Upper lobe of left lung (tissue), 6 donors: ENCODE measurements at regions not wholly inside any gene's neighbourhood (a gene's known extent, or its start where the extent isn't known, plus 50 kb on each side); places are given as distances from the start of the nearest gene placed in this dataset.

Experiments used
- ATAC-seq, 2 donors: fragments of 200-7000 bp; cut with Tn5 transposase; one replicate each; pipeline ENCODE4 v1.9.1; 2022; ENCODE audit warnings: mild to moderate bottlenecking in 2 of 2, moderate library complexity in 2 of 2; ENCODE audit not compliant: low FRiP score in 2 of 2
- DNase-seq, 2 donors: peaks; one replicate each; pipeline ENCODE4 v3.0.0-alpha.2; 2019 to 2020
- H3K27ac ChIP-seq, 4 donors: fragments of 200-600 bp; sonication (generic); one replicate each; pipeline ENCODE4 v1.5.1; 2016 to 2019
- H3K27me3 ChIP-seq, 4 donors: fragments of 200-600 bp; sonication (generic); one replicate each; pipeline ENCODE4 v1.5.1; 2017 to 2019
- H3K36me3 ChIP-seq, 4 donors: fragments of 200-600 bp; sonication (generic); one replicate each; pipeline ENCODE4 v1.5.1; 2016 to 2019
- H3K4me1 ChIP-seq, 4 donors: fragments of 200-600 bp; sonication (generic); one replicate each; pipeline ENCODE4 v1.5.1; 2018 to 2019
- H3K4me3 ChIP-seq, 4 donors: fragments of 200-600 bp; sonication (generic); one replicate each; pipeline ENCODE4 v1.5.1; 2017 to 2019; ENCODE audit warnings: mild to moderate bottlenecking in 2 of 4, moderate library complexity in 1 of 4
- H3K9me3 ChIP-seq, 4 donors: fragments of 200-600 bp; sonication (generic); one replicate each; pipeline ENCODE4 v1.5.1; 2018 to 2019
- CTCF ChIP-seq, 6 experiments: fragments of 450-650 bp in 4 of 6; fragments of 200-600 bp in 2 of 6; sonication (generic) in 2 of 6; IDR thresholded peaks; one replicate each; pipeline ENCODE4 v1.5.1; 2016 to 2019; ENCODE audit warnings: antibody characterized with exemption in 6 of 6
- EP300 ChIP-seq, 4 donors: sonication (generic); formaldehyde crosslinking; IDR thresholded peaks; one replicate each; pipeline ENCODE4 v1.5.1; 2017; ENCODE audit warnings: antibody characterized with exemption in 4 of 4, control low read depth in 2 of 4
- POLR2A ChIP-seq, 4 donors: fragments of 450-650 bp; IDR thresholded peaks; one replicate each; pipeline ENCODE4 v1.5.1; 2016 to 2017; ENCODE audit warnings: antibody characterized with exemption in 4 of 4, mild to moderate bottlenecking in 2 of 4
- POLR2AphosphoS5 ChIP-seq, 2 donors: sonication (generic); formaldehyde crosslinking; IDR thresholded peaks; one replicate each; pipeline ENCODE4 v1.5.1; 2017; ENCODE audit warnings: antibody characterized with exemption in 2 of 2
- WGBS, 2 donors: methylation state at CpG; one replicate each; pipeline ENCODE4 v1.1.5; 2017 to 2018; 5-methylcytosine and 5-hydroxymethylcytosine counted together
- donor health status: DM: no; HTN: no; CAD: no; lungs with moderate emphysema.
- donor health status: DM: no; HTN: yes; CAD: no; lungs with severe emphysema.

- no peak for ATAC-seq
Measured at GRCh38 chr4:38577462-38577861, 86.5 kb upstream of the KLF3 start.

DNA sequence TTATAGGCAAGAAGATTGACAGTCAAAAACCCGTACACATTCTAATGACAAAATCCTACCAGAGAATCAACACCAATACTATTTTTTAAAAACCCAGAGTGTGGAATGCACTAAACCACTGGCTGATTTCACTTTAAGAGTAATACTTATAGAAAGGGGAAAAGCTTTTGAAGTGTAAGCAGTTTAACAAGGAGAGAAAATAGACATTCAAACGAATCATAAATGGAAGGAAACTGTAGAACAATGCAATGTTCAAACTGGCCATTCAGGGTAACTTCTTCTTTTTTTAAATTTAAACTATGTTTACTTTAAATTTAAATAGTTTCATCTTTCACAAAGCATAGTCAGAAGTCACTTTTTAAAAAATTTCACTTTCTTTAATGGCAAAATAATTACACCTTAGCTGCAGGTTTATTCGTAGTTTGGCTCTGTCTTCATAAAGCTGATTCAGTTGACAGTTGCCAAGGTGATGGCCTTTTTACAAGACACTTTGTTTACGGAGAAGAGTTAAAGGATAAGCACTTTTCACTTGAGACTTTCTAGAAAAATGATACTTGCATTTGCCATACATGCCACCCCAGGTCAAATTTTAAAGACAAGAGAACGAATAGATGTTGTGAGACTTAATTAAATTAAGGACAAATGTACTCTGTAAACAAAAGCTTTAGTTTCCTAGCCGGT, 82.4 kb upstream of the KLF3 start:
- no peak for ATAC-seq
- H3K9me3 ChIP-seq, result no peaks in the 10 kb centered on the region
- no peaks in the 10 kb centered on the region for H3K27me3 ChIP-seq
- H3K4me3 ChIP-seq, result no peak overlapping the region
- no peaks in the 10 kb centered on the region for H3K36me3 ChIP-seq
- H3K27ac ChIP-seq, result no peak overlapping the region
- 47 to 60% methylated on average over 6 of the region's 6 CpGs for WGBS, 2 donors
- peaks cover 0 to 6% (median 0%) of the 10 kb centered on the region in 4 donors for H3K4me1 ChIP-seq
- no peak for TF ChIP-seq POLR2A (IDR thresholded peaks at IDR 0.05)
- TF ChIP-seq CTCF (IDR thresholded peaks at IDR 0.05), result no peak
- TF ChIP-seq POLR2AphosphoS5 (IDR thresholded peaks at IDR 0.05), result no peak
- no peak for TF ChIP-seq EP300 (IDR thresholded peaks at IDR 0.05)
- no peak for DNase-seq

More at GRCh38 chr4:38577462-38577861, 86.5 kb upstream of the KLF3 start:
- DNase-seq, result no peak
- TF ChIP-seq CTCF (IDR thresholded peaks at IDR 0.05) (no peak), POLR2A (IDR thresholded peaks at IDR 0.05) (no peak), POLR2AphosphoS5 (IDR thresholded peaks at IDR 0.05) (no peak), EP300 (IDR thresholded peaks at IDR 0.05) (no peak)
- Histone ChIP-seq H3K4me3 (no peak overlapping the region), H3K27ac (no peak overlapping the region), H3K36me3 (no peaks in the 10 kb centered on the region), H3K4me1 (peaks cover 0 to 17% (median 2%) of the 10 kb centered on the region in 4 donors), H3K27me3 (no peaks in the 10 kb centered on the region), H3K9me3 (no peaks in the 10 kb centered on the region)

- H3K27ac ChIP-seq, result no peak overlapping the region
- TF ChIP-seq POLR2AphosphoS5 (IDR thresholded peaks at IDR 0.05), result no peak
- TF ChIP-seq EP300 (IDR thresholded peaks at IDR 0.05), result no peak
- no peak for TF ChIP-seq CTCF (IDR thresholded peaks at IDR 0.05)
- no peak for TF ChIP-seq POLR2A (IDR thresholded peaks at IDR 0.05)
- peak in 1 of 2 donors; percentile 65 for ATAC-seq
- WGBS, 2 donors, result 52 to 82% methylated on average over 1 of the region's 1 CpG
- H3K27me3 ChIP-seq, result no peaks in the 10 kb centered on the region
- no peak overlapping the region for H3K4me3 ChIP-seq
- H3K4me1 ChIP-seq, result no peaks in the 10 kb centered on the region
- DNase-seq, result no peak
- no peaks in the 10 kb centered on the region for H3K36me3 ChIP-seq
- H3K9me3 ChIP-seq, result no peaks in the 10 kb centered on the region
Measured at GRCh38 chr4:38582445-38582844, 81.6 kb upstream of the KLF3 start.

- no peak overlapping the region for H3K27ac ChIP-seq
- H3K36me3 ChIP-seq, result no peaks in the 10 kb centered on the region
- DNase-seq (no peak), ATAC-seq (peak in 1 of 2 donors; percentile 39)
- H3K9me3 ChIP-seq, result no peaks in the 10 kb centered on the region
- 63 to 64% methylated on average over 3 of the region's 3 CpGs for WGBS, 2 donors
- TF ChIP-seq EP300 (IDR thresholded peaks at IDR 0.05) (no peak), POLR2A (IDR thresholded peaks at IDR 0.05) (no peak), CTCF (IDR thresholded peaks at IDR 0.05) (no peak), POLR2AphosphoS5 (IDR thresholded peaks at IDR 0.05) (no peak)
- no peaks in the 10 kb centered on the region for H3K4me1 ChIP-seq
- H3K27me3 ChIP-seq, result no peaks in the 10 kb centered on the region
- no peak overlapping the region for H3K4me3 ChIP-seq
Measured at GRCh38 chr4:38582889-38583470, 81.0 kb upstream of the KLF3 start.

GRCh38 chr4:38585871-38586270, 78.1 kb upstream of the KLF3 start:
- ATAC-seq, result no peak
- H3K27ac ChIP-seq, result no peak overlapping the region

More at GRCh38 chr4:38585871-38586270, 78.1 kb upstream of the KLF3 start:
- H3K4me3 ChIP-seq, result no peak overlapping the region
- no peaks in the 10 kb centered on the region for H3K36me3 ChIP-seq
- no peaks in the 10 kb centered on the region for H3K9me3 ChIP-seq
- H3K4me1 ChIP-seq, result no peaks in the 10 kb centered on the region
- 71% methylated on average over 1 of the region's 1 CpG for WGBS, 2 donors
- no peak for DNase-seq
- TF ChIP-seq EP300 (IDR thresholded peaks at IDR 0.05), result no peak
- no peak for TF ChIP-seq POLR2AphosphoS5 (IDR thresholded peaks at IDR 0.05)
- no peak for TF ChIP-seq CTCF (IDR thresholded peaks at IDR 0.05)
- TF ChIP-seq POLR2A (IDR thresholded peaks at IDR 0.05), result no peak
- no peaks in the 10 kb centered on the region for H3K27me3 ChIP-seq
